HepG2 (cell line): ENCODE measurements at regions not wholly inside any gene's neighbourhood (a gene's known extent, or its start where the extent isn't known, plus 50 kb on each side); places are given as distances from the start of the nearest gene placed in this dataset.
A peak's percentile ranks its signal among the peaks of the same experiment; 100 is the strongest.

ENCODE experiments used
- ASH2L ChIP-seq: fragments of 300-600, 200-600 bp; sonication (generic); IDR thresholded peaks from 2 replicates; pipeline ENCODE4 v1.7.0; 2017; ENCODE audit warnings: low read depth, mild to moderate bottlenecking, moderate library complexity, mixed read lengths, low read length; ENCODE audit not compliant: insufficient read length
- FOXO1 ChIP-seq: sonication (generic); formaldehyde crosslinking; IDR thresholded peaks from 2 replicates; pipeline ENCODE4 v1.4.0; 2020; ENCODE audit warnings: missing genetic modification reagents
- HDAC1 ChIP-seq: sonication (generic); formaldehyde crosslinking; IDR thresholded peaks from 2 replicates; pipeline ENCODE4 v1.5.1; 2020; ENCODE audit warnings: mild to moderate bottlenecking, missing genetic modification reagents
- HNF4G ChIP-seq, 2 experiments: sonication (generic) in 1 of 2; formaldehyde crosslinking in 1 of 2; IDR thresholded peaks; 2 replicates each; pipeline versions ENCODE4 v1.4.0 to v1.6.1; 2011 to 2020; ENCODE audit warnings: borderline replicate concordance in 2 of 2, low read depth in 2 of 2, mild to moderate bottlenecking in 2 of 2, low read length in 1 of 2, missing genetic modification reagents in 1 of 2, moderate library complexity in 1 of 2
- HNRNPLL ChIP-seq: fragments of 200-400 bp; formaldehyde crosslinking; IDR thresholded peaks from 2 replicates; pipeline ENCODE4 v1.6.1; 2017; ENCODE audit warnings: mild to moderate bottlenecking, low read depth, low read length; ENCODE audit not compliant: poor library complexity, severe bottlenecking
- MIXL1 ChIP-seq: IDR thresholded peaks from 2 replicates; pipeline ENCODE4 v1.6.1; 2016
- PITX1 ChIP-seq: sonication (generic); formaldehyde crosslinking; IDR thresholded peaks from 2 replicates; pipeline ENCODE4 v1.5.1; 2020; ENCODE audit warnings: mild to moderate bottlenecking, missing genetic modification reagents
- RCOR2 ChIP-seq: IDR thresholded peaks from 2 replicates; pipeline ENCODE4 v1.6.1; 2016; ENCODE audit warnings: missing biosample characterization, missing genetic modification reagents
- TSC22D2 ChIP-seq: sonication (generic); formaldehyde crosslinking; IDR thresholded peaks from 2 replicates; pipeline ENCODE4 v1.5.1; 2020; ENCODE audit warnings: missing genetic modification reagents, mild to moderate bottlenecking, borderline replicate concordance
- ZMYM3 ChIP-seq: sonication (generic); formaldehyde crosslinking; IDR thresholded peaks from 2 replicates; pipeline ENCODE4 v1.5.1; 2020; ENCODE audit warnings: mild to moderate bottlenecking, missing genetic modification reagents
- ZNF615 ChIP-seq: sonication (generic); formaldehyde crosslinking; IDR thresholded peaks from 2 replicates; pipeline ENCODE4 v1.5.0; 2020; ENCODE audit warnings: mild to moderate bottlenecking, missing genetic modification reagents, borderline replicate concordance
- ZNF713 ChIP-seq: sonication (generic); formaldehyde crosslinking; IDR thresholded peaks from 2 replicates; pipeline ENCODE4 v1.4.0; 2020; ENCODE audit warnings: mild to moderate bottlenecking, missing genetic modification reagents
- TF ChIP-seq, protein P1 (sequence below): IDR thresholded peaks from 2 replicates; pipeline ENCODE4 v1.6.1; 2016; ENCODE audit warnings: mild to moderate bottlenecking
- TF ChIP-seq, protein P2 (sequence below): sonication (generic); formaldehyde crosslinking; IDR thresholded peaks from 2 replicates; pipeline ENCODE4 v1.4.0; 2020; ENCODE audit warnings: missing genetic modification reagents
- TF ChIP-seq, protein P3 (sequence below): sonication (generic); formaldehyde crosslinking; IDR thresholded peaks from 2 replicates; pipeline ENCODE4 v1.4.0; 2020; ENCODE audit warnings: mild to moderate bottlenecking, missing genetic modification reagents
- TF ChIP-seq, protein P4 (sequence below): sonication (generic); formaldehyde crosslinking; IDR thresholded peaks from 2 replicates; pipeline ENCODE4 v1.5.0; 2020; ENCODE audit warnings: missing genetic modification reagents
- TF ChIP-seq, protein P5 (sequence below): sonication (generic); formaldehyde crosslinking; conservative IDR thresholded peaks from 2 replicates; pipeline ENCODE4 v1.4.0; 2020; ENCODE audit warnings: missing genetic modification reagents
- TF ChIP-seq, protein P6 (sequence below): sonication (generic); formaldehyde crosslinking; IDR thresholded peaks from 2 replicates; pipeline ENCODE4 v1.5.0; 2020; ENCODE audit warnings: missing genetic modification reagents, mild to moderate bottlenecking, borderline replicate concordance

DNA sequence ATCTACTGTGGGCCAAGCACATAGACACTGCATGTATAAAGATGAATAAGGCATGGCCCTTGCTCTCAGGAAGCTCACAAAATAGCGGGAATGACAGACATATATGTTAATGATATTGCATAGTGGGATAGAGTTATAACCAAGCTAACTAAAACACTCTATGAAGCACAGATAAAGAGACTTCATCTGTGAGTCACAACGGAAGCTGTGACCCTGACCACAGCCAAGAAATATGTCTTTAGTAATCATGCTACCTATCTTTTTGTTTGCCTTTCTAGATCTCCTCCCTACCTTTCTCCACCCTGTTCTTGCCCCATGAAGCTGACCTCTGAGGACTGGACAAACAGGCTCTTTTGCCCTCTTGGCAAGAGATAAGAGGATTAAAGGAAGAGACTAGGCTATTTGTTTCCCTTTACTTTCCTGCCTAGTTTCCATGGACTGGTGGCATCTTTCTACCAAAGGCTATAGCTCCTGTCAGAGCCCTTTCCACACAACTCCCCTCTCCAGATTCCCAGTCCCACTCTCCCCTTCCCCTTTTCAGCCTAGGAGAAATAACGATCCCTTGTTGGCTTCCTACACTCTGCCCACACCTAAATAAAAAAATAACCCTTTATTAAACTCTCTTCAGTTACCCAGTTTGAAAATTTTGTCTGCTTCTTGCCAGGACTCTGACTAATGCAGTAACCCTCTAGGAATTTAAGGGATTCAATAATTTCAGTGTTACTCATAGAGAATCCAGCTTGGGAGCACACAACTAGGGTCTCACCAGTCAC lies 504.9 kb upstream of the MARCKS start (continued):
- TF ChIP-seq RCOR2 (CRISPR knock-in tag) (peak; percentile 99), ASH2L (peak; percentile 78), ZNF713 (no peak), HNF4G (IDR thresholded peaks at IDR 0.05; ENCODE audit: borderline replicate concordance, low read depth, low read length) (peak; percentile 85), HNF4G (CRISPR knock-in tag; IDR thresholded peaks at IDR 0.05; ENCODE audit: borderline replicate concordance, low read depth) (peak; percentile 84), HDAC1 (CRISPR knock-in tag) (peak; percentile 94), ZNF615 (CRISPR knock-in tag) (no peak), FOXO1 (CRISPR knock-in tag) (peak; percentile 96), MIXL1 (CRISPR knock-in tag) (peak; percentile 97), TSC22D2 (CRISPR knock-in tag) (peak; percentile 50; the same call in 1 of the 2 replicates), PITX1 (CRISPR knock-in tag) (peak; percentile 100), HNRNPLL (no peak), ZMYM3 (peak; percentile 81; the same call in 1 of the 2 replicates)
- TF ChIP-seq, protein P1, sequence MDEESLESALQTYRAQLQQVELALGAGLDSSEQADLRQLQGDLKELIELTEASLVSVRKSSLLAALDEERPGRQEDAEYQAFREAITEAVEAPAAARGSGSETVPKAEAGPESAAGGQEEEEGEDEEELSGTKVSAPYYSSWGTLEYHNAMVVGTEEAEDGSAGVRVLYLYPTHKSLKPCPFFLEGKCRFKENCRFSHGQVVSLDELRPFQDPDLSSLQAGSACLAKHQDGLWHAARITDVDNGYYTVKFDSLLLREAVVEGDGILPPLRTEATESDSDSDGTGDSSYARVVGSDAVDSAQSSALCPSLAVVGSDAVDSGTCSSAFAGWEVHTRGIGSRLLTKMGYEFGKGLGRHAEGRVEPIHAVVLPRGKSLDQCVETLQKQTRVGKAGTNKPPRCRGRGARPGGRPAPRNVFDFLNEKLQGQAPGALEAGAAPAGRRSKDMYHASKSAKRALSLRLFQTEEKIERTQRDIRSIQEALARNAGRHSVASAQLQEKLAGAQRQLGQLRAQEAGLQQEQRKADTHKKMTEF: peak; percentile 98
- TF ChIP-seq, protein P2, sequence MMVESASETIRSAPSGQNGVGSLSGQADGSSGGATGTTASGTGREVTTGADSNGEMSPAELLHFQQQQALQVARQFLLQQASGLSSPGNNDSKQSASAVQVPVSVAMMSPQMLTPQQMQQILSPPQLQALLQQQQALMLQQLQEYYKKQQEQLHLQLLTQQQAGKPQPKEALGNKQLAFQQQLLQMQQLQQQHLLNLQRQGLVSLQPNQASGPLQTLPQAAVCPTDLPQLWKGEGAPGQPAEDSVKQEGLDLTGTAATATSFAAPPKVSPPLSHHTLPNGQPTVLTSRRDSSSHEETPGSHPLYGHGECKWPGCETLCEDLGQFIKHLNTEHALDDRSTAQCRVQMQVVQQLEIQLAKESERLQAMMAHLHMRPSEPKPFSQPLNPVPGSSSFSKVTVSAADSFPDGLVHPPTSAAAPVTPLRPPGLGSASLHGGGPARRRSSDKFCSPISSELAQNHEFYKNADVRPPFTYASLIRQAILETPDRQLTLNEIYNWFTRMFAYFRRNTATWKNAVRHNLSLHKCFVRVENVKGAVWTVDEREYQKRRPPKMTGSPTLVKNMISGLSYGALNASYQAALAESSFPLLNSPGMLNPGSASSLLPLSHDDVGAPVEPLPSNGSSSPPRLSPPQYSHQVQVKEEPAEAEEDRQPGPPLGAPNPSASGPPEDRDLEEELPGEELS (CRISPR knock-in tag): peak; percentile 97
- TF ChIP-seq, protein P3, sequence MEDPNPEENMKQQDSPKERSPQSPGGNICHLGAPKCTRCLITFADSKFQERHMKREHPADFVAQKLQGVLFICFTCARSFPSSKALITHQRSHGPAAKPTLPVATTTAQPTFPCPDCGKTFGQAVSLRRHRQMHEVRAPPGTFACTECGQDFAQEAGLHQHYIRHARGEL (CRISPR knock-in tag): no peak
- TF ChIP-seq, protein P4, sequence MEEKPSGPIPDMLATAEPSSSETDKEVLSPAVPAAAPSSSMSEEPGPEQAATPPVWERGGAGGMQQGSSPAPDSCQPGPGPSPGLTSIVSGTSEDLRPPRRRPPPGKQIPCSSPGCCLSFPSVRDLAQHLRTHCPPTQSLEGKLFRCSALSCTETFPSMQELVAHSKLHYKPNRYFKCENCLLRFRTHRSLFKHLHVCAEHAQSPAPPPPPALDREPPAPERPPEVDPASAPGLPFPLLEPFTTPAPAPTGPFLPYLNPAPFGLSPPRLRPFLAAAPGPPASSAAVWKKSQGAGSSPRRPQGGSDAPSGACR (CRISPR knock-in tag): peak; percentile 75; the same call in 1 of the 2 replicates
- TF ChIP-seq, protein P5, sequence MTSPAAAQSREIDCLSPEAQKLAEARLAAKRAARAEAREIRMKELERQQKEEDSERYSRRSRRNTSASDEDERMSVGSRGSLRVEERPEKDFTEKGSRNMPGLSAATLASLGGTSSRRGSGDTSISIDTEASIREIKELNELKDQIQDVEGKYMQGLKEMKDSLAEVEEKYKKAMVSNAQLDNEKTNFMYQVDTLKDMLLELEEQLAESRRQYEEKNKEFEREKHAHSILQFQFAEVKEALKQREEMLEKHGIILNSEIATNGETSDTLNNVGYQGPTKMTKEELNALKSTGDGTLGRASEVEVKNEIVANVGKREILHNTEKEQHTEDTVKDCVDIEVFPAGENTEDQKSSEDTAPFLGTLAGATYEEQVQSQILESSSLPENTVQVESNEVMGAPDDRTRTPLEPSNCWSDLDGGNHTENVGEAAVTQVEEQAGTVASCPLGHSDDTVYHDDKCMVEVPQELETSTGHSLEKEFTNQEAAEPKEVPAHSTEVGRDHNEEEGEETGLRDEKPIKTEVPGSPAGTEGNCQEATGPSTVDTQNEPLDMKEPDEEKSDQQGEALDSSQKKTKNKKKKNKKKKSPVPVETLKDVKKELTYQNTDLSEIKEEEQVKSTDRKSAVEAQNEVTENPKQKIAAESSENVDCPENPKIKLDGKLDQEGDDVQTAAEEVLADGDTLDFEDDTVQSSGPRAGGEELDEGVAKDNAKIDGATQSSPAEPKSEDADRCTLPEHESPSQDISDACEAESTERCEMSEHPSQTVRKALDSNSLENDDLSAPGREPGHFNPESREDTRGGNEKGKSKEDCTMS (CRISPR knock-in tag): no peak
- TF ChIP-seq, protein P6, sequence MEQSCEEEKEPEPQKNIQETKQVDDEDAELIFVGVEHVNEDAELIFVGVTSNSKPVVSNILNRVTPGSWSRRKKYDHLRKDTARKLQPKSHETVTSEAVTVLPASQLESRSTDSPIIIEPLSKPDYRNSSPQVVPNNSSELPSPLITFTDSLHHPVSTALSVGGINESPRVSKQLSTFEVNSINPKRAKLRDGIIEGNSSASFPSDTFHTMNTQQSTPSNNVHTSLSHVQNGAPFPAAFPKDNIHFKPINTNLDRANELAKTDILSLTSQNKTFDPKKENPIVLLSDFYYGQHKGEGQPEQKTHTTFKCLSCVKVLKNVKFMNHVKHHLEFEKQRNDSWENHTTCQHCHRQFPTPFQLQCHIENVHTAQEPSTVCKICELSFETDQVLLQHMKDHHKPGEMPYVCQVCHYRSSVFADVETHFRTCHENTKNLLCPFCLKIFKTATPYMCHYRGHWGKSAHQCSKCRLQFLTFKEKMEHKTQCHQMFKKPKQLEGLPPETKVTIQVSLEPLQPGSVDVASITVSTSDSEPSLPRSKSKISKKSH (CRISPR knock-in tag): no peak
